BE2C (cell line): ENCODE measurements at regions not wholly inside any gene's neighbourhood (a gene's known extent, or its start where the extent isn't known, plus 50 kb on each side); places are given as distances from the start of the nearest gene placed in this dataset.

Experiments used
- DNase-seq: peaks from one replicate; pipeline ENCODE4 v3.0.0-alpha.2; 2020
- H3K27me3 ChIP-seq: fragments of 250-450 bp; sonication (Bioruptor Pico); 2 replicates; pipeline ENCODE4 v1.5.1; 2020; ENCODE audit warnings: mild to moderate bottlenecking
- H3K36me3 ChIP-seq: fragments of 250-450 bp; sonication (Bioruptor Pico); 2 replicates; pipeline ENCODE4 v1.5.1; 2020; ENCODE audit warnings: mild to moderate bottlenecking
- H3K4me1 ChIP-seq: fragments of 250-450 bp; sonication (Bioruptor Pico); 2 replicates; pipeline ENCODE4 v1.5.1; 2020
- H3K4me3 ChIP-seq: 2 replicates; pipeline ENCODE4 v1.5.1; 2011; ENCODE audit warnings: low read depth, low read length
- H3K9me3 ChIP-seq: fragments of 250-450 bp; sonication (Bioruptor Pico); 2 replicates; pipeline ENCODE4 v1.5.1; 2020
- CTCF ChIP-seq: IDR thresholded peaks from 2 replicates; pipeline ENCODE4 v1.5.1; 2012; ENCODE audit warnings: mild to moderate bottlenecking, low read depth, low read length

- Histone ChIP-seq H3K4me3 (no peak overlapping the region), H3K9me3 (no peaks in the 10 kb centered on the region), H3K4me1 (no peaks in the 10 kb centered on the region), H3K36me3 (no peaks in the 10 kb centered on the region), H3K27me3 (no peaks in the 10 kb centered on the region)
- TF ChIP-seq CTCF, result no peak
- peak; percentile 29 for DNase-seq
Observed at GRCh38 chr2:208545403-208546042, 138.9 kb downstream of the PTH2R start.

- Histone ChIP-seq H3K4me3 (no peak overlapping the region), H3K9me3 (no peaks in the 10 kb centered on the region), H3K27me3 (no peaks in the 10 kb centered on the region), H3K4me1 (no peaks in the 10 kb centered on the region), H3K36me3 (no peaks in the 10 kb centered on the region)
- TF ChIP-seq CTCF, result no peak
- no peak for DNase-seq
Observed at GRCh38 chr2:208546107-208546506, 139.5 kb downstream of the PTH2R start.

- Histone ChIP-seq H3K4me1 (no peaks in the 10 kb centered on the region), H3K4me3 (no peak overlapping the region), H3K36me3 (no peaks in the 10 kb centered on the region), H3K27me3 (no peaks in the 10 kb centered on the region), H3K9me3 (no peaks in the 10 kb centered on the region)
- TF ChIP-seq CTCF, result no peak
- DNase-seq, result no peak
Observed at GRCh38 chr2:208546860-208547650, 140.5 kb downstream of the PTH2R start.

GRCh38 chr2:208548700-208549099, 142.1 kb downstream of the PTH2R start:
- DNase-seq, result no peak
- no peaks in the 10 kb centered on the region; the same call in 1 of the 2 replicates for H3K4me1 ChIP-seq
- H3K9me3 ChIP-seq, result no peaks in the 10 kb centered on the region
- no peaks in the 10 kb centered on the region for H3K27me3 ChIP-seq
- no peak for TF ChIP-seq CTCF
- no peak overlapping the region for H3K4me3 ChIP-seq
- no peaks in the 10 kb centered on the region for H3K36me3 ChIP-seq

- DNase-seq, result no peak
- no peak overlapping the region for H3K4me3 ChIP-seq
Observed at GRCh38 chr2:208549546-208550158, 143.1 kb downstream of the PTH2R start.

More at GRCh38 chr2:208549546-208550158, 143.1 kb downstream of the PTH2R start:
- no peak for TF ChIP-seq CTCF
- no peaks in the 10 kb centered on the region for H3K9me3 ChIP-seq
- no peaks in the 10 kb centered on the region for H3K36me3 ChIP-seq
- no peaks in the 10 kb centered on the region for H3K27me3 ChIP-seq
- H3K4me1 ChIP-seq, result no peaks in the 10 kb centered on the region; the same call in 1 of the 2 replicates
